HG03196 (cell line): ENCODE measurements at regions not wholly inside any gene's neighbourhood (a gene's known extent, or its start where the extent isn't known, plus 50 kb on each side); places are given as distances from the start of the nearest gene placed in this dataset.

Source experiments
- ATAC-seq: cut with Tn5 transposase; IDR thresholded peaks from one replicate; pipeline ENCODE4 v1.9.1; 2021; ENCODE audit not compliant: unreplicated experiment

DNA sequence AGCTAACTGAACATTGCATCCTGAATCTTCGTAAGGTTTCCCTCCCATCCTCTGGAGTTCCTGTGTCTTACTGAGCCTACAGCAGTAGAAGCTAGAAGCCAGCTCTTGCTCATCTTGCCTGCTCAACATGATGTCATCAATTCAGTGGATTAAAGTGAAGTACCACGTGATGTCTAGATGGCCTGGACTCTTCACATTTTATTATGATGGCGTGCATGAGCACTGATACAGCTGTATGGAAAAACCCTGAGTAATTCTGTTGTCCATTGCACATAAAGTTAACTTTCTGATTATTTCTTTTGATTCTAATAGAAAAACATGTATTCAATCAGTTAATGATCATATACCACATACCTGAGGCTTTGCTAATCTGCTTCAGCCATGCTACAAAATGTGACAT lies 2387.7 kb upstream of the TENM3 start:
- no peak for ATAC-seq

DNA sequence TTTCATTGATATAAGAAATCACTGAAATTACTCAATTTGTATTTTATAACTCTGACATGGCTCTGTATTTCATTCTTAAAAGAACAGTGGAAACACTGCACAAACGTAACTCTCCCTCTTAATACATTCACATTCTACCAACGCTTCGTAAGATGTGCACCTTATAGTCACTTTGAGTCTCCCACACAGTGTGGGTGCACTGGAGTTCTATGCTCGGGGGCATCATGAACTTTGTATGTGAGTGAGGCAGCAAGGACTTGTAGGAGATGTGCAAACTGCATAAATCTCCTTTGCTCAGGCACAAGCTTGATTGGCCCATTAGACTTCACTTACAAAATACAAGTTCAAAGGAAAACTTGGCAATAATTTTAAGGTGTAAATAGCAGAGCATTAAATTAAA lies 2385.0 kb upstream of the TENM3 start:
- ATAC-seq, result no peak

DNA sequence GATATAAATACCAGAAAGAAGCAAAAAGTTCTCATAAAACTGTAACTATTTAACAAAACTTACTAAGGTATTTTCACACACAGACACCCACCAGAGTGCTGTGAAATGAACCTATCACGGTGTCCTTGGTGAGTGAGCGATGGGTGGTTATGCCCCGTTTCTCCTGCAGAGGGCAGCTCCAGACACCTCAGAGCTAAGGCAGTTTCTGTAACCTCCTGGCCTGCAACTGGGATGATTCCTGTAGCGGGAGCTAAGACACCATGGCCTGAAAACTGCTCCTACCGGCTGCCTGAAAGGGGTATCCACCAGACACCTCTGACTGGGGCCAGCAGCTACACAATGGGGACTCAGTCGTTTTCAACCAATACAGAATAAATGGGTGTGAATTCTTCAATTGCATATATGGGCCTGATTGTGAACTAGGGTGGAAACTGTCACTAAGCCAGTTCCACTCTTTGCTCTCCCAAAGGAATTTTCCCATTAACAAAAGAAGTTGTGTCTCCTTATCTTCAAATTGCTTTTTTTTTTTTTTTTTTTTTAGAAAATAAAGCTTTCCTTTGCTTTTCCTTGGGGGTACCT lies 2375.8 kb upstream of the TENM3 start:
- peak; percentile 97 for ATAC-seq

DNA sequence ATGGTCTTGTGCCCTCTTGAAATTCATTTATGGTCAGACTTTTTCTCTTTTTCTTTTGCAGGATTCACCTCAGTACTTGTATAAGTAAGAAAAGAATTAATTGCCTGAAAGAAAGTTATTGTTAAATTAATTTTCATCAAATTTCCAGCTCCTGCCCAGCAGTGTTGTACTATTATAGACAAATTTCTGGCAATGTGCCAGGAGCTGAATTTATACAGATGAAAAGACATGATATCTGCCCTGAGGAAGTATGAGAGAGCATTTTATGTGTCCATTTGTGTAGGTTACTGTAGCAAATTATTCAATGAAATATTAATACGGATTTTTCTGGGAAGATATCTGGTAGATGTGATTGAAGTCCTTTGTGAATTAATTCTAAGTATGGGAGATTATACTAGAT lies 2371.5 kb upstream of the TENM3 start:
- no peak for ATAC-seq

DNA sequence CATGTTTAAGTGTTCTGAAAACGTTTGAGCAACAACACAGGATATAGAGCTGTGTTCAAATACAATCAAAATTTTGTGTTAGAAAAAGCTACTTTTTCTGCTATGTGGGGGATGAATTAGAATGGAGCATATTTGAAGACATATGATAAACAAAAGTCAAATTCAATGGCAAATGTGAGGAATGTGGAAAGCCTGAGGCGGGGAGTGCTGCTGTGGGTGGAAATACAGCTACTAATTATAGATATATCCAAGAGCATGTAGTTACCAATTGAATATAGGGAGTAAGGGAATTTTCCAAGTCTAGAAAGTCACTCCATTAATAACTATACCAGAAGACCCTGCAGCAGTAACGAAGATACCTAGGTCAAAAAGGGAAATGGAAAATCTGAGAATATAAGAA lies 2370.4 kb upstream of the TENM3 start:
- ATAC-seq, result no peak

DNA sequence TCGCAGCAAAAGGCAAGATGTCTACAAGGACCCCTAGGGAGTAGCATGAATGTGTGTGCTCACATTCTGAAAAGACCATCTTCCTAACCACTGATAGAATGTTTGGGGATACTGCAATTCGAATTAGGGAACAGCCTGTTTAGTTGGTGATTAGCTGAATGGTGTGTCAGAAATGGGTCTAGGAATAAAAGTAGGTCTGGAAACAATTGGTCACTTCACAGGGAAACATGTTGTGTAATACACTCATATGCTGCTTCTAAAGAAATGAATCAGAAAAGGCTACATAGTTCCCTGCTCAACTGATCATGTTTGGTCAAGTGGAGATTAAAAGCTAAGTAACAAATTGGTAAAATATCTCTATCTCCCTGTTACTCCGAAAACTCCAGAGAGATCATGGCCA lies 2362.4 kb upstream of the TENM3 start:
- no peak for ATAC-seq

DNA sequence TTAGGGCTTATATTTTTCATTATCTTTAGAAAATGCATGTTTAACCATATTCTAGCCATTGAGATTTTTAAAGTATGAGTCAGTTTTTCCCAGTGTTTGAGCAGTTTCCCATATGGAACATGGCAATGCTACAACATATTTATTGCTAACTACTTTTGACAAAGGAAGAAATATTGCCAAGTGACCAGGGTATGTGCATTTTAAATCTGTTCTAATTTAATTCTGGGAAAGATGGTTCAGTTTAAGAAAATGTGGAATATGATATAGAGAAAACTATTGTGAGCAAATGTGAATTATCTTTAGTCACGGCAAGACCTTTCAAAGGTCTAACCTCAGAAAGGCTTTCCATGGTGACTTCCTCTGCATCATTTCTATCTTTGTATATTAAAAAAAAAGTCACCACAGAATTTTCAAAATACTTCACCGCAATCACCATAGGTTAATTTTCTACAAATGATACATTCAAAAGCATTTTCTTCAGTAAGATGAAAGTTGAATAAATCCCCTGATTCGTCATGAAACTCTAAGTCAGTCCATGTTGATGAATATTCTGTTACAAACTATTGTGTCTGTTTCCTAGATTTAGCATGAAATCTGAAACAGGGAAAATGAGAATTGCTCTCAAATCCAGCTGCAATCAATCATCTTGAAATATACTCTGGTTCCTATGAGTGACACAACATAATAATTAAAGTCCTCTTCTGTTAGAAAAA lies 2349.0 kb upstream of the TENM3 start:
- no peak for ATAC-seq

DNA sequence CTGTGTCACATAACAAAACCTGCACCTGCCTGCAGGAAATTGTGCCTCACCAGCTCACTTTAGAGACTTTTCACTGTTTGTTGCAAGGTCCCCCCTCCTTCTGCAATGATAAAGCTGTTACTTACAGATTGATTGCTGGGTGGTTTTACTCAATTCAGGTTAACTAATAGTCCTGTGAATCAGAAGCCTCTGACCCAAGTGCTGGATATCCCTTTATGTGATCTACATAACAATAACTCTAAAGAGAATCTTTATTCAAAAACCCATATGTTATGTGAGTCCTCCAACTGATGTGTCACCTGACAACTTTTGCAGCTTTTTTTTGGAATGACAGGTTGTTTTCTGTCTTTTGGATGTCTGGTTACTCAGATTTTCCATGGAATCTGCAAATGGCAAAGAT lies 2323.6 kb upstream of the TENM3 start:
- no peak for ATAC-seq

DNA sequence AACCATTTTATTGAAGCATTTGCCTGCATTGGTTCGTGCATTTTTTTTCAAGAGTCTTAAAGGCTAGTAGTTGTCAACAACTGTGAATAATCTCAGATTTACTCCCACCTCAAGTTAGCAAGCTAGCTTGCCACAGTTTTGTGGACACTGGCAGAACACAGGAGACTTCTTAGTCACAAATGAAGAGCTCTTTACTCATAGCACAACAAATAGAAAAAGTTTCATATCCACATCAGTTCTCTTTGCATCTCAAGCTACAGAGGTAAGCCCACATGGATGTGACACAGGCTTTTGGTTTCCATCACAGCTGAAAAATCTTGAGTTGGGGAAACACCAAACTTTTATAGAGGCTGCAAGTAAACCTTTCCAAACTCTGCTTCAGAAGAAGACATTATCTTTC lies 2315.7 kb upstream of the TENM3 start:
- ATAC-seq, result no peak

DNA sequence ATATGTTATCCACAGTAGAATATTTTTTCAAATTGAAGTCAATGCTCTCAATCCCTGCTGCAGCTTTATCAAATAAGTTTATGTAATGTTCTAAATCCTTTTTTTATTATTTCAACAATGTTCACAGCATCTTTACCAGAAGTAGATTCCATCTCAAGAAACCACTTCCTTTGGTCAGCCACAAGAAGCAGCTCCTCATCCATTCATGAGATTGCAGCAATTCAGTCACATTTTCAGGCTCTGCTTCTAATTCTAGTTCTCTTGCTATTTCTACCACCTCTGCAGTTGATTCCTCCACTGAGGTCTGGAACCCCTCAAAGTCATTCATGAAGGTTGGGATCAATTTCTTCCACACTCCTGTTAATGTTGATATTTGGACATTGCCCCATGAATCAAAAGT lies 2301.3 kb upstream of the TENM3 start:
- no peak for ATAC-seq

DNA sequence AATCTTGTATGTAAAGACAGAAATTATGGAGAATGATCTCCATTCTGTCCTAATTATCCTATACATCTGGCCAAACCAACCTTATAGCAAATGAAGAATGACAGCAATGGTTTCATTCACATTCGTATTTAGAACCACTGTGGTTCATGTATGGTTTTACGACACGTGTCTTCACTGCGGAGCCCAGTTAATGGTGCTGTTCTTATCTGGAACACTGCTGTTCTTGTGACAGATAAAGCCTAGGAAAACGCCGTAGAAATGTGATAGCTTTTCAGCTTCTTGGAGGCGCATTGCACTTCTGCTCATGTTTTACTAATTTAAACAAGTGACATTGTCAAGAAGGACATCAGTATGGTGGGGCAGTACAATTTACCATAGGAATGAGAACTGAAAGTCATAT lies 2266.4 kb upstream of the TENM3 start:
- ATAC-seq, result no peak

DNA sequence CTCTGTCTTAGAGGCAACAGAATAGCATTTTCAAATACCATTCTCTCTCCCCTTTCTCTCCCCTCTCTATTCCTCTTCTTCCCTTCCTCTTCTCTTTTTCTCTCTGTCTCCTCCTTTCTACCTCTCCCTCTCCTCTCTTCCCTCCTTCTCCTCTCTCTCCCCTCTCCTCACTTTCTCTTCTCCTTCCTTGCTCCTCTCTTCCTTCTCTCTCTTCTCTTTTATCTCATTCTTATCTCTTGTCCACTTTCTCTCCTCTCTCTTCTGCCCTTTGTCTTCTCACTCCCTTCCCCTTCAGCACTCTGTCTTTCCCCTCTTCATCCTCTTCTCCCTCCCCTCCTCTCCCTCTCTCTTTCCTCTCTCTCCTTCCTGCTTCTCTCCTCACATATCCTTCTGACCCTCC lies 2265.8 kb upstream of the TENM3 start:
- ATAC-seq, result no peak

DNA sequence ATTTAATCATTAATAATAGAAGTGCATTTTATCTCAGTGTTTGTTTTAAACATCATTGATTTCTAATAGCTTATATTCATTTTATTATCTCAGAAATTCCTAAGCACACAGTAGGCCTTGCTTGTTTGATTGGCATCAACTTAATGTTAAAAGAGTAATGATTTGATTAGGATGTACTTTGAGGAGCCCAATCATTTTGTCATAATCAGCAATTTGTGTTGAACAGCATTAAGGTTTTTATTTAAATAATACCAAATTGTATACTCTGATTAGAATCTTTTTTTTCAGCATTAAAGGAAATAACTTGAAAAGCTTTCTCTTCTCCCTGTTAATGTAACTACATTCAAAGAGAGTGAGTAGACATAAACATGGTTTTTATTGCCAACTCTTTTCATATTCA lies 2262.0 kb upstream of the TENM3 start:
- ATAC-seq, result no peak

DNA sequence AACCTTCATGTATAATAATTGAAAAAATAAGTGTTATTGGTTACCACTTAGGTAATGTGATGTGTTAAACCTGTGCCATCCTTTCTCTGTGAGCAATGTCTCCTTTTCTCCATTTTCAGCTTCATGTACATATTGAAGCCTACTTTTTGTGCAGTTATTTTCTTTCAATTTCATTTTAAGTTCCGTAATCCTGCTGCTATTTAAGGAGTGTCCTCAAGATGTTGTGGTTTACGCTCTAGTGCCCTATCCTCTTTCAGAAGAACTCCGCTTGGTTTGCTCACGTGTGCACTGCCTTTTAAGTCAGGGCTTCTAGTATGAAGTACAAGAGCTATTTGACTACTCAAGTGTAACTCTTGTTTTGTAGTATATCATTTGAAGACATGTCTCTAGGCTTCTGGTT lies 2253.2 kb upstream of the TENM3 start:
- peak; percentile 100 for ATAC-seq

DNA sequence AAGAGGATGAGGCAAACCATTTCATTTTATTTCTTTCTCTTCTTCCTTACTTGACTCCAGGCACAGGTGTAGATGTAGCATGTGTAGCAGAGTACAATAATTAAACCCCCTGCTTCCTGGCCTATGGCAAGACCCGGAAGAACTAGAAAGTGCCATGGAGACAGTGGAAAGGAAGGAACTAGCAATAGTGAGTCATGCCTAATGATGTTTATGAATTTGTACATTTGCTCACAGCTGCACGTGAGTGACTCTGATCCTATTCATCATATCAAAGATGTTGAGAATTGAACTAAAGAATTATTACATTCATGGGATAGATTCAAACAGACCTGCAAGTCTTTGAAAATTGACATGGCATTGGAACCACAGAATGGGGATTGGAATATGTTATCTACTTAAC lies 2233.9 kb upstream of the TENM3 start:
- ATAC-seq, result no peak

DNA sequence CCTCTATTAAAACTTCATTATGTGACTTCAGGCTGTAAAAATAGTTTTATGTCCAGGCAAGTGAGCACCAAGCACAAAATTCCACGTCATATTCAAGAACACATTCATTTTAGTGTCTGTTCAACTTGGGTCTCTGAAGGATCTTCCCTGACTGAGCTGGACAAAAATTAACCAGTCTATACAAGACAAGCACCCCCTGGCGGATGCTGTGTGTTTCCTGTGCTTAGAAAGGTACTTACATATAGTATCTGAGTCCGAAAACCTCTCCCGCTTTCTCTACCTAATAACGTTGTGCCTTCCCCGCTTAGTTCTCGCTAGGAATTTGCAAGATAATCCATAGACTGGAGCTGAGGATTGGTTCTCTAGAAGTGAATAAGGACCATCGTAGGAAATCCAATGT lies 2214.5 kb upstream of the TENM3 start:
- ATAC-seq, result peak; percentile 64

DNA sequence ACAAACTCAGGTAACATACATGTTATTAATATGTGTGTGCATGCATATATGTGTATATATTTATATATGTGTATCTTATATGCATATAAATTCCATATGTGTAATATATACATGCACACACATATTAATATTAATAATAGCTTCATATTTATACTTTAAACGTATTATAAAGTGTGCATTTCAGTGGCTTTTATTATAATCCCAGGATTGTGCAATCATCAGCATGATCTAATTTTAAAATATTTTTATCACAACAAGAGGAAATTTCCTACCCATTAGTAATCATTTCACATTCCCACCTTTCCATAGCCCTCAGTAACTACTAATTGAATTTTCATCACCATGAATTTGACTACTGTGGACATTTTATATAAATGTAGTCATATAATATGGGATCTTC lies 2211.9 kb upstream of the TENM3 start:
- ATAC-seq, result no peak

DNA sequence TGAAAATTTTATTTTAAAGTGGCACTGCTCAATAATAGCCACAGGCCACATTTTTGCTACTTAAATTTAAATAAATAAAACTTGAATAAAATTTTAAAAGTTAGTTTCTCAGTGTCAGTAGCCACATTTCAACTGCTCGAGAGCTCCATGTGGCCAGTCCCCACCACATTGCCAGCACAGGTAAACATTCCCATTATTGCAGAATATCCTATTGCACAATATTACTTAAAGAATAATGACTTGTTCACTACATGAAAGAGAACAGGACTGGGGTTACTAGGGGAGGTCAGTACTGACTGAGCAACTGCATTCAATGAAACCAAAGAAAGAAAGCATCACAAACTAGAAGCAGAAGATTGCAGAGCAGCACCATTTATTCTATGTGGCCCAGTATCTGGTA lies 2201.6 kb upstream of the TENM3 start:
- ATAC-seq, result no peak

DNA sequence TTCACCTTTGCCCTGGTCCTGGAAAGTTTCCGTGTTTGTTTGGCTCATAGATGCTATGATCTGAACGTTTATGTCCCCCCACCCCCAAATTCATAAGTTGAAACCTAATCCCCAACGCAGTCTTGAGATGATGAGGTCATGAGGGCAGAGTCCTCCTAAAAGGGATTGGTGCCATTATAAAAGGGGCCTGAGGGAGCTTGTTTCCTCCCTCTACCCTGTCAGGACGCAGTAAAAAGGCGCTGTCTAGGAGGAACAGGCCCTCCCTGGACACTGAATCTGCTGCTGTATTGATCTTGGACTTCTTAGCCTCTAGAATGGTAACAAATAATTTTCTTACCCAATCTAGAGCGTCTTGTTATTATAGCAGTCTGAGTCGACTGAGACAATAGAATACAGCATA lies 2190.6 kb upstream of the TENM3 start:
- ATAC-seq, result no peak

DNA sequence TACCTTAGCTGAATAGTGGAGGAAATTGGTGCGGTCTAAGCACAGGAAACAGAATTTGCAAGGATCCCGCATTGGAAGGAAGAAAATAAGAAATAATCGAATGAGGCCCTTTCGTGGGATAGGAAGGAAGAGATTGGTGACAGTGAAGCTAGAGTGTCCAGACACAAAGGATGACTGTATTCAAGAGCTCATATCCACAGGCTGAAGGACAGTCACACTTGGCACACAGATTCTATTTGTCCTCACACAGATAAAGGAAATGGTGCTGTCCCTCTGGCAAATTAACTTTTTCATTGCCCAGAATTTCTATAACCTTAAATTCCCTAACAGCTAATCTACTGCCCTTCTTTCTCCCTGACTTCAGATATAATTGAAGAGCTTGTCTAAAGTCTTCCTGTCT lies 2188.9 kb upstream of the TENM3 start:
- ATAC-seq, result no peak

DNA sequence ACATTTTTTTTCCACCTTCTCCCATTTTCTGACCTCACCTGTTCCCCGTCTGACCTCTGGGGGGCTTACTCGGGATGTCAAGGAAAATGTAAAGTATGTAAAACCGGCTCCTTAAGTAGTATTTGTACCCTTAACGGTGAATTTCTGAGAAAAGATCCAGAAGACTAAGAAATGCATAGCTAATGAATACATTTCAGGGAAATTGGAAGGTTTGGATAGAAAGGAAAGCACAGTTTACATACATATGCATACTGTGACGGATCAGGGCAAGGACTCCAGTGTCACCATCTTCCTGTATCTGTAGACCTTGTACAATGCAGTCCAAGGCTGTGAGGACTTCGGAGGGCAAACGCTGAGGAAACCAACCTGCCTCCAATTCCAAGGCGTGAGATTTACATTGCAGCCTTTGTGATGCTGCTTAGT lies 2185.9 kb upstream of the TENM3 start:
- ATAC-seq, result no peak

DNA sequence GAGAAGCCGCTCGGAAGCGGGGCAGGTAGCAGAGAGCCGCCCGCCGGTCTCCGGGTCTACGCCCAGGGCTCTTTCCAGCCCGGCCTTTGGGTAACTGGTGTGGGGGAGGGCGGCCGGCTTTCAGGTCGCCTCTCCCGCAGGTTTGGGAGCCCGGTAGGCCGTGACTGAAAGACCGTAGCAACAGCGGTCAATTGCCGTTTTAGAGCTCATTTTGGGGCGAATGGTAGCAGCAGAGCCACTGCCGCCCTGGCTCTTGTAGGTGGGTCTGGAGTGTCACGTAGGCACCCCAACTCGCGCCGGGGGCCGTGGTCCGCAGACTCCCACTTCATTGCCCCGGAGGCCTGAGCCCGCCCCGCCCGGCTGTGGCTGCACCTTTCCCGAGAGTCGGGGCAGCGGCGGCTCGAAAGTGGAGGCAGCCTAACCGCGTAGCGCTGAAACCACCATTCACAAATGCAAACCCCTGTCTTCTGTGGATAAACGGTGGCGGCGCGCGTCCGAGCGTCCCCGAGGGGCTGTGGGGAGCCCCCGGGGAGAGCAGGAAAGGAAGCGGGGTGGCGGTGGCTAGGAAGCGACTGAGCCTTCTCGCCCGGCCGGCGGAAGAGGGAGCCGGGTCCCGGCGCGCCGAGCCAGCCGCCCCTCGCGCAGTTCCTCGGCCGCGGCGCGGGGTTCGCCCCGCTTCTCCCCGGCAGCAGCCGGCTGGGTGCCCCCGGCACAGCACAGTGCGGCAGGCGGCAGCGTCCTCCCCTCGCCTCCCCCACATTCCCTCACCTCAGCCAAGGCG lies 2185.1 kb upstream of the TENM3 start:
- ATAC-seq, result peak; percentile 63
